ENCODE measurements at regions not wholly inside any gene's neighbourhood (a gene's known extent, or its start where the extent isn't known, plus 50 kb on each side); places are given as distances from the start of the nearest gene placed in this dataset.

DNA sequence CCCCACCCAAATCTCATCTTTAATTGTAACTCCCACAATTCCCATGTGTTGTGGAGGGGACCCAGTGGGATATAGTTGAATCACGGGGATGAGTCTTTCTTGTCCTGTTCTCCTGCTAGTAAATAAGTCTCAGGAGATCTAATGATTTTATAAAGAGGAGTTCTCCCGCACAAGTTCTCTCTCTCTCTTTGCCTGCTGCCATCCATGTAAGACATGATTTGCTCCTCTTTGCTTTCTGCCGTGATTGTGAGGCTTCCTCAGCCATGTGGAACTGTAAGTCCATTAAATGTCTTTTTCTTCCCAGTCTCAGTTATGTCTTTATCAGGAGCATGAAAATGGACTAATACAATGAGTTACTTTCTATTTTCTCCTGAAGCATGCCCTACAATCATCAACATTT, 1158.5 kb downstream of the CDH18 start:
- DNase-seq, result no peak

GRCh38 chr5:18850216-18850615, 1137.8 kb downstream of the CDH18 start:
- no peak for DNase-seq

- DNase-seq, result no peak
Measured at GRCh38 chr5:18872978-18873377, 1115.0 kb downstream of the CDH18 start.

- DNase-seq, result no peak
Measured at GRCh38 chr5:18876565-18876964, 1111.4 kb downstream of the CDH18 start.

- no peak for DNase-seq
Measured at GRCh38 chr5:18881615-18882014, 1106.4 kb downstream of the CDH18 start.

- no peak for DNase-seq
Measured at GRCh38 chr5:18882154-18882553, 1105.8 kb downstream of the CDH18 start.

DNA sequence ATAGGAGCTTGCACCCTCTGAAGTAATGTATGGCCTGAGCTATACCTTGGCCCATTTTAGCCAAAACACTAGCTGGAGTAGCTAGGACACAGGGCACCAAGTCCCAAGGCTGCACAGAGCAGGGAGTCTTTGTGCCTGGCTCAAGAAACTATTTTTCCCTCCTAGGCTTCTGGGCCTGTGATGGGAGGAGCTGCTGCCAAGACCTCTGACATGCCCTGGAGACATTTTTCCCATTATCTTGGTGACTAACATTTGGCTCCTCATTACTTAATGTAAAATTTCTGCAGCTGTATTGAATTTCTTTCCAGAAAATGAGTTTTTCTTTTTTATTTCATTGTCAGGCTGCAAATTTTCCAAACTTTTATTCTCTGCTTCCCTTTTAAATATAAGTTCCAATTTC, 1099.2 kb downstream of the CDH18 start:
- DNase-seq, result no peak

DNA sequence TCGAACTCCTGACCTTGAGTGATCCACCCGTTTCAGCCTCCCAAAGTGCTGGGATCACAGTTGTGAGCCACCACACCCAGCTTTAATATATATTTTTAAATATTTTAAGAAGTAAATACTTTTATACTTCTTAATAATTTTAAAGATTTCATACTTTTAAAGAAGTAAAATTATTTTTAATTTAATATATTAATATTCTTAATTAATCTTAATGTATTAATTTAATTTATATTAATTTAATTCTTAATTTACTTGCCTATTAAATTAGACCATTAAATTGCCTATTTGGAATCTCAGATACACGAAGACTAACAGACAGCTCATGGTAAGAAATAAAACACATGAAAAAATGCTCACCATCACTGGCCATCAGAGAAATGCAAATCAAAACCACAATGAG, 1087.4 kb downstream of the CDH18 start:
- DNase-seq, result no peak

GRCh38 chr5:18920966-18921365, 1067.0 kb downstream of the CDH18 start:
- DNase-seq, result no peak

DNA sequence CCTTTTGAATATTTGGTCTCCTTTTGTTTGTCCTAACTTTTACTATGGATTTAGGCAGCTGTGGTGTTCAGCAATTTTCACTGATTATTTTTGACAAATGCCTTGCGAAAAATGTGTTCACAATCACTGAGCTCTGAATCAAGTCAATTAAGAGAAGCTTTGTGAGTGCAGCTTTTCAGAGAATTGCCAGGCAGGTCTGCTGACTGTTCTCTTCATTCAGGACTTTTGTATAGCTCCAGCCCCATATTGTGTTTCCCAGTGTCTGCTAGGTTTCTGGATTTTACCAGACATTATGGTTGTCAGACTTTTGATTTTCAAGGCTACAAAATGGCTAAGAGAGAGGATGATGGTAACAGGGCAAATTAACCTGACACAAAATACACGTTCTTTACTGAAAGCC, 1055.9 kb downstream of the CDH18 start:
- no peak for DNase-seq

DNA sequence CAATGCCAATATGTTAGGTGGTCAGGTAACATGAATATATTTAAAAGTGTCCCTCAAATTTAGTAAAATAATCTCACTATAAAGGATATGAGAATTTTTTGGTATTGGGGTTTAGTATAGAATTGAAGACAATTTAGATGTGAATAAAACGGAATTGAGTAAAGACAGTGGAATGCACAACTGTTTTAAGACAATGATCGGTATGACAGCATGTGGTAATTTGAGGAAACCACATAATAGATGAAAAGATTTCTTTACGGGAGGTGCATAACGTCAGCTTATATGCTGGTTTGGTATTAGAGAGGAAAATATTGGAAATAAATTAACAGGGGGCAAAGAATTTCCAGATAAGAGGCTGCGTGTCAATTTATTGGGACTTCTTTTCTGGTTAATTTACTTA, 1043.2 kb downstream of the CDH18 start:
- no peak for DNase-seq

- DNase-seq, result no peak
Measured at GRCh38 chr5:18954239-18954638, 1033.8 kb downstream of the CDH18 start.

DNA sequence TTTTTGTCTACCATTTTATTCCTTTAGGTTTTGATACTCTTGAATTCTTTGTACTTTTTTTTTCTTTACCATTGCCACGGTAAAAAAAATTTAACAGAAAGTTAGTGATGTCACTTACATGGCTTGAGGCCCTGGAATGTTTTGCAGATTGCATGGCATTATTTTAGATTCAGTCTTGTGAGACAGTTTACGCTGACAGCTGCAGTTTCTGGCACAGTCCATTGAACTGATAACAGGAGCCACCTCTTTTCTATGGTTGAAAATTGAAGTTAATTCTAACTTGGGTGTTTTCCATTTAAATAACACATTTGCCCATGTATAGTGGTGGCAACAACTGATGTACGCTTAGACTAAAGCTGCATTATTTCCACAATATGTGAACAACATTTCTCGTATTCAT, 1028.5 kb downstream of the CDH18 start:
- no peak for DNase-seq

DNA sequence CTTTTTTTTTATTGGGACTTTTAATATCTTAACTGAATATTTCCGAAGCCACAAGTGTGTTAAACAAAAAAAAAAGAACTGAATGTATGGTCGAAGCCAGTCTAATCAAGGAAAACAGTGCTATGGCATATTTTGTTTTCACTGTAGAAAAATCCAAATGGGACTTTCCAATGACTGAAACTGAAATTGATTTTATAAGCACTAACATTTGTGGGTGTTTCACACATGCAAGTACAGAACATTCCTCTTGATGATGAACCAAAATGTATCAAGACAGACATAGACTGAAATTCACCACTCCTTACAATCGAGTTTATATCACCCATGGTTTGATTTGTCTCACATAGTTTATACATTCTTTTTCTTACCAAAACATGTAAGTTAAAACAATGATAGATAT, 1026.8 kb downstream of the CDH18 start:
- DNase-seq, result no peak

- DNase-seq, result no peak
Measured at GRCh38 chr5:18965893-18966292, 1022.1 kb downstream of the CDH18 start.

DNA sequence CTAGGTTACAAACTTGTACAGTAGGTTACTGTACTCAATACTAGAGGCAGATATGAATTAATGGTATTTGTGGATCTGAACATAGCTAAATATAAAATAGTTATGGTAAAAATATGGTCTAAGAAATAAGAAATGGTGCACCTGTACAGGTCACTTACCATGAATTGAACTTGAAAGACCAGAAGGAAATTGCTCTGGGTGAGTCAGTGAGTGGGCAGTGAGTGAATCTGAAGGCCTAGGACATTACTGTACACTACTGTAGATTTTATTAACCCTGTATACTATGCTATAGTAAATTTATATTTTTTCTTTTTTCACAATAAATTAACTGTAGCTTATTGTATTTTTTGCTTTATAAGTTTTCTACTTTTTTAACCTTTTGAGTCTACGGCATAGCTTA, 1020.4 kb downstream of the CDH18 start:
- no peak for DNase-seq

GRCh38 chr5:18968966-18969365, 1019.0 kb downstream of the CDH18 start:
- DNase-seq, result no peak

DNA sequence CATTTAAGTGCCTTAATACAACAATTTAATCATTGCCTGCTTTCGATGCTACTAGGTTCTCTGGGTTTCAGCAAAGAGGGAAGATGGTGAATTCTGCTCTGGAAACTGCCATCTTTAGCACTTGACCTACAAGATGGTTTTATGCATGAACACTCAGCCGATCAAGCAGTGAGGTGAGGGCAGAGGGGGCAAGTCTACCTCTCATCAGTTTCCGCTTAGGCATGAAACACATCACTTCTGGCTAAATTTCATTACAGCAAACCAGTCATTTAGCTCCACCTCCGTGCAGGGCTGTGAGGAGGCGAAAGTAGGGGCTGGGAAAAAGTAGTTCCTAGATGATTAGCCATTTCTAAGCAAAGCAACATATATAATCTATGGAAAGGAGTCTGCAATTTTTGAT, 1018.0 kb downstream of the CDH18 start:
- no peak for DNase-seq

GRCh38 chr5:18972177-18972576, 1015.8 kb downstream of the CDH18 start:
- no peak for DNase-seq

DNA sequence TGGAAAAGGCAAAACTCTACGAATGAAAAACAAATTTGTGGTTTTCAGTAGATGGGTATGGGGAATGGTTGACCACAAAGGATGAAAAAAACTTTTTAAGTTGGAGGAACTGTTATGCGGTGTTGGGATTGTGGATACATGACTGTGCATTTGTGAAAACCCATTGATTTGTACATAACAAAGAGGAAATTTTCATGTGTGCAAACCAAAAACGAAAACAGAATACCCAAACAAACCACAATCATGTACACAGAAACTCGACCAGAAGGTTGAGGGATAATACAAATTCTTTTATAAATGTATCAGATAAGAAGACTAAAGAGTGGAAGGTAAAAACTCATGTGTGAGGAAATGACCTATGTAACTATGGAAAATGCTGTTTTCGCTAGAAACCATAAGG, 1012.4 kb downstream of the CDH18 start:
- no peak for DNase-seq

DNA sequence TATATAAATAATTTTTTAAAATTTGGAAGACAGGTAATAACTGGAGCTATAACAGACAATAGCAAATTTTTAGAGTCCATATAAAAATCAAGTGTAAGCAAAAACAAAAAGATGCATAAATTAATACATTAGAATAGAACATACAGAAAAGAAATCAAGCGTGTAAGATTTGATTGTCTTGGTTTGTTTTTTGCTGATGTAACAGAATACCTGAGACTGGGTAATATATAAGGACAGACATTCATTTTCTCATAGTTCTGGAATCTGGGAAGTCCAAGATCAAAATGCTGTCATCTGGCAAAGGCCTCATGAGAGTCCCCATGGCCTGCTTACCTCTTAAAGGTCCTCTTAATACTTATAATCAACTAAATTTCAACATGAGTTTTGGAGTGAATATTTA, 1010.1 kb downstream of the CDH18 start:
- no peak for DNase-seq

DNA sequence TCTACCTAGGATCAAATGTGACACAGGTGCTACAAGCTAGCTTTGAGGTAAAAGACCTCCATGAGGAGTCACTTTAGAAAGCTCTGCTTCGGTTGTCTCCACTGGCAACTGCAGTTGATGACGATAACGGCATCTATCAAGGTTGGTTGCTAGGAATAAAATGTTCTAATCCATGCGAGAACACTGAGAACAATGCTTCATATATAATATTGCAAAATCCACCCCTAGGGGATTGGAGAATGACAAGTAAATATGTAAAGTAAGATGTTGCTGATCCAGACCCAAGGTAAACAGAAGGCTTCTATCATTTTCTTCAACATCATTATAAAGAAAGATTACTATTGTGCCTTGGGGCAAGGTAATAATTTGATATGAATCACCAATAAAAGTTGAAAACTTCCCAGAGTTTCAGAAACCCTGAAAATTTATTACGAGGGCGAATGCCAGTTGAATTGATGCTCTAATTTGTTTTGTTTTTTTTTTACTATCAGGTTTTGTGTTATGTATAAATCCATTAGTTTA, 1003.4 kb downstream of the CDH18 start:
- no peak for DNase-seq

DNA sequence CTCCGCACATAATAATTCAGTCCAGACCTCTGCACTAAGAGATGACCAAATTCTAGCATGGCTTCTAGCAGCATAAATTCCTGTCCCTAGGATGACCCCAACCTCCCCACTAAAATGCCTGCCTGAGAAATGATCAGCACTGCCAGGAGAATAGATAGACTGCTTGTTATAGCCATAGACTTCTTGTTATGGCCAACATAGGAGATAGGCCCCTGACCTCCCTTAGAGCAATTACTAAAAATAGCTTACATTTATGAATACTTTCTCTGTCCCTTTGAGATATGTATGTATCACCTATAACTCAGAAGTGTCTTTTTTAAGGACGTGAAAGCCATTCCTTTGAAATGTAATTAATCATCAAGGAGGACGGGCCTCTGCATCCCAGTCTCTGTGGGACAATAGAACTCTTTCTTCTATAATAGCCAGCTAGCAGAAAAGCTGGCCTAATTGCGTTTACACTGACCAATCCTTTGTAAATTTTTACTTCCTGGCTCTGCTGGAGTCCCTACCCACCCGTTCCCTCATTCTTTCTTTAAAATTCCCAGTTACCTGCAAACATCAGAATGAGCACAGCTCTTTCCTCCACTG, 1002.7 kb downstream of the CDH18 start:
- no peak for DNase-seq

DNA sequence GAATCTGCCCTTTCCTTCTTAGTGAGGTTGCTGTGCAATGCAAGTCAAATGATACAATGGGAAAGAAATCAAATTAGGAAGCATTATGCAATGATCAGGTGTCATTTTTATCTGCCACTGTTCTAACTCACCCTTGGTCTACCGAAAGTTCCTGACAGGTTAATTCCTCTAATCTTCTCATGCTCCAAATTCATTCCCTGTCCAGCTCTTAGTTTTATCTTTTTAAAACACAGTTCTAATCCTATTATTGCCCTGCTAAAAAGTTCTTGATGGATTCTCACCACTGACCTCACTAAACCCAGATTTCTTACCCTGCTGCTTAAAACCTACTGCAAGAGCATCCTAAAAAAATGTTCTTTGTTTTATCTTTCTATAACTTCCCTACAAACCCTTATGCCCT, 1000.9 kb downstream of the CDH18 start:
- DNase-seq, result no peak

- DNase-seq, result no peak
Measured at GRCh38 chr5:18990852-18991251, 997.1 kb downstream of the CDH18 start.

GRCh38 chr5:18992264-18992663, 995.7 kb downstream of the CDH18 start:
- no peak for DNase-seq
